Natural killer cell (primary cell): ENCODE measurements at regions not wholly inside any gene's neighbourhood (a gene's known extent, or its start where the extent isn't known, plus 50 kb on each side); places are given as distances from the start of the nearest gene placed in this dataset.

Experiments
- ATAC-seq, 3 donors: fragments of 150-1000 bp in 2 of 3; fragments of 200-7000 bp in 1 of 3; cut with Tn5 transposase; 1 replicate in 1 of 3; 2 replicates in 2 of 3; pipeline ENCODE4 v1.10.0; 2021; ENCODE audit warnings: mild to moderate bottlenecking in 2 of 3, moderate library complexity in 2 of 3
- DNase-seq, 2 donors: peaks; one replicate each; pipeline versions ENCODE4 v3.0.0 to v3.0.0-alpha.2; 2013 to 2021; ENCODE audit warnings: mixed read lengths in 1 of 2
- H3K27ac ChIP-seq: one replicate; pipeline ENCODE4 v1.5.1; 2013; ENCODE audit warnings: mild to moderate bottlenecking, low read length
- H3K27me3 ChIP-seq: one replicate; pipeline ENCODE4 v1.6.1; 2013; ENCODE audit warnings: low read length; ENCODE audit not compliant: control insufficient read depth, insufficient read depth
- H3K36me3 ChIP-seq: one replicate; pipeline ENCODE4 v1.6.1; 2013; ENCODE audit warnings: low read length; ENCODE audit not compliant: control insufficient read depth, insufficient read depth
- H3K4me1 ChIP-seq: one replicate; pipeline ENCODE4 v1.6.1; 2013; ENCODE audit warnings: low read length; ENCODE audit not compliant: control insufficient read depth, insufficient read depth
- H3K4me3 ChIP-seq: one replicate; pipeline ENCODE4 v1.5.1; 2013; ENCODE audit warnings: low read length
- H3K9me3 ChIP-seq: one replicate; pipeline ENCODE4 v1.6.1; 2013; ENCODE audit warnings: low read length; ENCODE audit not compliant: control insufficient read depth, insufficient read depth
- H3K27ac Mint-ChIP-seq, 2 donors: one replicate each; pipeline ENCODE4 v1.8.0; 2022; ENCODE audit warnings: mild to moderate bottlenecking in 2 of 2, mixed read lengths in 2 of 2, moderate library complexity in 1 of 2
- H3K27me3 Mint-ChIP-seq, 2 donors: one replicate each; pipeline ENCODE4 v1.8.0; 2022; ENCODE audit warnings: low read depth in 2 of 2, mixed read lengths in 2 of 2
- H3K36me3 Mint-ChIP-seq: one replicate; pipeline ENCODE4 v1.8.0; 2022; ENCODE audit warnings: mixed read lengths
- H3K4me1 Mint-ChIP-seq, 2 donors: one replicate each; pipeline ENCODE4 v1.8.0; 2022; ENCODE audit warnings: mixed read lengths in 2 of 2
- H3K4me3 Mint-ChIP-seq: one replicate; pipeline ENCODE4 v1.8.0; 2022; ENCODE audit warnings: mild to moderate bottlenecking, moderate library complexity, mixed read lengths
- H3K9me3 Mint-ChIP-seq, 2 donors: one replicate each; pipeline ENCODE4 v1.8.0; 2022; ENCODE audit warnings: mixed read lengths in 2 of 2
- WGBS: methylation state at CpG from one replicate; pipeline ENCODE4 v1.1.7; 2013; ENCODE audit warnings: missing lambda C conversion rate; ENCODE audit not compliant: insufficient coverage; 5-methylcytosine and 5-hydroxymethylcytosine counted together
- intact Hi-C: fragments of 100-400 bp; cut with micrococcal nuclease; formaldehyde crosslinking; loops from one replicate; pipeline ENCODE4 v1.14.2; 2022
- TF ChIP-seq, protein P1 (sequence below): fragments of 200-600 bp; IDR thresholded peaks from one replicate; pipeline ENCODE4 v1.8.0; 2022; ENCODE audit warnings: antibody characterized with exemption

DNA sequence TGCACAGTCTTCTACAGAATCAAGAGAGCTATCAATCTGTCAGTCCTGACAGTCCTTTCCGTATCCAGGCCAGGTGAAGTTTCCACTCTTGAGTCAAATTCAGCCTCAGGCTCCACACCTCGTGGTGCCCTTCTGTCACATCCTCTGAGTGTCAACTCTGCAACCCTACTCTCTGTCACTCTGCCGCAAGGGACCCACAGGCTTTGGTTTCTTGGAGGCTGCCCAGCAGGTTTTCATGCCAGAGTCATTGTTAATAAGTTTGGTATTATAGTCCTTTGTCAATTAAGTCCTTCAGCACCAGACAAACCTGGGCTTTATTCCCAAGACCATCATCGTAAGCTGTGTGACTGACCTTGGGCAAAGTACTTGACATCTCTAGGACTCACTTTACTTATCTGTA, 83.4 kb upstream of the KLHL13 start:
- 74% methylated on average over 2 of the region's 4 CpGs for WGBS
- no peaks in the 10 kb centered on the region for H3K9me3 ChIP-seq
- intact Hi-C loops, result no loop called here
- Mint-ChIP-seq H3K27ac (no peak overlapping the region), H3K36me3 (no peaks in the 10 kb centered on the region), H3K27me3 (peaks cover 0 to 22% of the 10 kb centered on the region in 2 donors), H3K4me1 (no peaks in the 10 kb centered on the region), H3K9me3 (no peaks in the 10 kb centered on the region), H3K4me3 (no peak overlapping the region)
- no peaks in the 10 kb centered on the region for H3K36me3 ChIP-seq
- no peak overlapping the region for H3K4me3 ChIP-seq
- no peak for DNase-seq
- H3K4me1 ChIP-seq, result no peaks in the 10 kb centered on the region
- no peak for ATAC-seq
- H3K27me3 ChIP-seq, result no peaks in the 10 kb centered on the region
- H3K27ac ChIP-seq, result no peak overlapping the region
- TF ChIP-seq, protein P1, sequence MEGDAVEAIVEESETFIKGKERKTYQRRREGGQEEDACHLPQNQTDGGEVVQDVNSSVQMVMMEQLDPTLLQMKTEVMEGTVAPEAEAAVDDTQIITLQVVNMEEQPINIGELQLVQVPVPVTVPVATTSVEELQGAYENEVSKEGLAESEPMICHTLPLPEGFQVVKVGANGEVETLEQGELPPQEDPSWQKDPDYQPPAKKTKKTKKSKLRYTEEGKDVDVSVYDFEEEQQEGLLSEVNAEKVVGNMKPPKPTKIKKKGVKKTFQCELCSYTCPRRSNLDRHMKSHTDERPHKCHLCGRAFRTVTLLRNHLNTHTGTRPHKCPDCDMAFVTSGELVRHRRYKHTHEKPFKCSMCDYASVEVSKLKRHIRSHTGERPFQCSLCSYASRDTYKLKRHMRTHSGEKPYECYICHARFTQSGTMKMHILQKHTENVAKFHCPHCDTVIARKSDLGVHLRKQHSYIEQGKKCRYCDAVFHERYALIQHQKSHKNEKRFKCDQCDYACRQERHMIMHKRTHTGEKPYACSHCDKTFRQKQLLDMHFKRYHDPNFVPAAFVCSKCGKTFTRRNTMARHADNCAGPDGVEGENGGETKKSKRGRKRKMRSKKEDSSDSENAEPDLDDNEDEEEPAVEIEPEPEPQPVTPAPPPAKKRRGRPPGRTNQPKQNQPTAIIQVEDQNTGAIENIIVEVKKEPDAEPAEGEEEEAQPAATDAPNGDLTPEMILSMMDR, result no peak

DNA sequence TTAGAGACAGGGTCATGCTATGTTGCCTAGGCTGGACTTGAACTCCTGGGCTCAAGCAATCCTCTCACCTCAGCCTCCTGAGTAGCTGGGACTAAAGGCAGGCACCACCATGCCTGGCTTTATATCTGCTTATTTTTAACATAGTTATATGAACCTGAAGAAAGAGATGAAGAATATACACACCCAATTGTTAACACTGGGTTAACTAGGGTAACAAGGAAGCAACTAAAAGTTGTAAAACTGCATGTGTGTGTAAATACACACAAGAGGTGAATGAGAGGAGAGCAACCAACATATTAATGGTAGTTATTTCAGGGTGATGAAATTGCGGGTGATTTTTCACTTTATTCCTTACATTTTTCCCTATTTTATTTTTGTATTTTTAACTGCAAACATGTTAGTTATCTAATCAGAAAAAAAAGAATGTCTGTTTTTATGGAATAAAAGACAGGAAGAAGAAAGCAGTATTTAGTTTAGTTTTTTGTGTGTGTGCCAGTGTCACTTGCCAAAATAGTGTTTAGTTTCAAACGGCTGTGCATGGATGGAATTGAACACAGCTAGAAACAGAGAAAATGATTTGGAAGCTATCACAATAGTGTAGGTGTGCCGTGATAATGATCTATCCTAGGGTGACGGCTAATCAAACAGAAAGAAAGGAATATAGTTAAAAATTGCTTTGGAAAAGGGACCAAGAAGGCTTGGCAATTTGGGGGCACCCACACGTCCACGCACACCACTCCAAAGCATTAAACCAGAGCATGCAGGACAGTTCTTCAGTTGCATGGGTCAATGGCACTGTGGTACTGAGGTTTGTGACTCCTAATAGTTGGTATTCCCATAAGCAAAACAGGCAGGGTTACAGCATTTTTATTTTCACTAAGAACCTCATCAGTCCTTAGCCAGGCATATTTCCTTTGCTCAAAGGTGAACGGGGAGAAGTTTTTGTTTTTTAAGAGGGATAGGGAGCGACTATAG, 89.1 kb upstream of the KLHL13 start:
- intact Hi-C loops, result no loop called here
- H3K4me3 Mint-ChIP-seq, result no peak overlapping the region
- Histone ChIP-seq H3K36me3 (no peaks in the 10 kb centered on the region), H3K9me3 (no peaks in the 10 kb centered on the region), H3K27ac (no peak overlapping the region), H3K4me3 (no peak overlapping the region), H3K27me3 (no peaks in the 10 kb centered on the region), H3K4me1 (no peaks in the 10 kb centered on the region)
- peaks cover 0 to 9% of the 10 kb centered on the region in 2 donors for H3K27me3 Mint-ChIP-seq
- TF ChIP-seq, protein P1, result no peak
- no peak overlapping the region for H3K27ac Mint-ChIP-seq
- ATAC-seq (no peak), DNase-seq (no peak)
- WGBS, result 91% methylated on average over 6 of the region's 8 CpGs
- no peaks in the 10 kb centered on the region for H3K4me1 Mint-ChIP-seq
- H3K36me3 Mint-ChIP-seq, result no peaks in the 10 kb centered on the region
- no peaks in the 10 kb centered on the region for H3K9me3 Mint-ChIP-seq

DNA sequence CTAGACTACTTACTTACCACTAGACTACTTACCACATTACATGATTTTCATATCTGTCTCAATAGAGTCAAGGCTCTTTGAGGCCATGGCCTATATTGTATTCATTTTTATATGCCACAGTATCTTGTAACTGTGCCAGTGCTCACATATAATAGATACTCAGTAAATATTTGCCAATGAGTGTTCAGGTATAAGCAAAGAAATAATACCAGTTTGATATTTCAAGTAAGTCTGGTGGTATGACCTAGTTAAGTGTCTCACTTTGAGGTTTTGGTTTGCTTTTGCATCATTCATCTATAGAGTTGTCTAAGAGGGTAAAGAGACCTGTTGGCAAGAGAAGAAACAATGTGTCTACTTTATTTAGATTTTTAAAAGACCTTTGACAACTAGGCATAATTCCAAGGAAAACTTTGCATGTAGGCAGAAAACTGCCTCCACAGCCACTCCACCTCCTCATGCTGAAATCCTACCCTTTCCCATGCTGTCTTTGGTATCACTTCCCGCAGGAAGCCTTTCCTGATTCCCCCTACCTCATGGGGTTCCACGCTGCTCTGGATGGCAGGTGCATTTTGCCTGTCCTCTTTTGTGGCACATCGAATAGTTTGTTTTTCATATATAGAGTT, 91.3 kb upstream of the KLHL13 start:
- H3K36me3 ChIP-seq, result no peaks in the 10 kb centered on the region
- no peak for ATAC-seq
- DNase-seq, result no peak
- peaks cover 6% of the 10 kb centered on the region for H3K4me1 ChIP-seq
- TF ChIP-seq, protein P1, result no peak
- H3K27me3 Mint-ChIP-seq, result no peaks in the 10 kb centered on the region
- peaks cover 7 to 8% of the 10 kb centered on the region in 2 donors for H3K4me1 Mint-ChIP-seq
- H3K9me3 Mint-ChIP-seq, result no peaks in the 10 kb centered on the region
- no peaks in the 10 kb centered on the region for H3K9me3 ChIP-seq
- no peaks in the 10 kb centered on the region for H3K27me3 ChIP-seq
- H3K27ac ChIP-seq, result no peak overlapping the region
- intact Hi-C loops, result no loop called here
- WGBS, result 90% methylated on average over 2 of the region's 3 CpGs
- H3K4me3 ChIP-seq, result no peak overlapping the region
- no peaks in the 10 kb centered on the region for H3K36me3 Mint-ChIP-seq
- no peak overlapping the region for H3K4me3 Mint-ChIP-seq
- H3K27ac Mint-ChIP-seq, result no peak overlapping the region
